KMS-11 (cell line): ENCODE measurements at regions not wholly inside any gene's neighbourhood (a gene's known extent, or its start where the extent isn't known, plus 50 kb on each side); places are given as distances from the start of the nearest gene placed in this dataset.

Experiments used
- H2AFZ ChIP-seq: fragments of 200-600 bp; sonication (generic); 2 replicates; pipeline ENCODE4 v1.6.1; 2016; ENCODE audit warnings: antibody characterized with exemption, mixed run types, low read depth
- H3K27ac ChIP-seq: fragments of 200-600 bp; sonication (generic); 2 replicates; pipeline ENCODE4 v1.6.1; 2016; ENCODE audit warnings: mild to moderate bottlenecking, mixed run types
- H3K27me3 ChIP-seq: fragments of 200-600 bp; sonication (generic); 2 replicates; pipeline ENCODE4 v1.6.1; 2017; ENCODE audit warnings: mild to moderate bottlenecking, low read depth, mixed run types, moderate library complexity; ENCODE audit not compliant: insufficient read depth
- H3K36me3 ChIP-seq: fragments of 200-600 bp; sonication (generic); 2 replicates; pipeline ENCODE4 v1.6.1; 2017; ENCODE audit warnings: mild to moderate bottlenecking, mixed run types; ENCODE audit not compliant: insufficient read depth
- H3K4me1 ChIP-seq: fragments of 200-600 bp; sonication (generic); 2 replicates; pipeline ENCODE4 v1.6.1; 2016; ENCODE audit warnings: mild to moderate bottlenecking, low read depth, mixed run types; ENCODE audit not compliant: poor library complexity, severe bottlenecking
- H3K4me2 ChIP-seq: fragments of 200-600 bp; sonication (generic); 2 replicates; pipeline ENCODE4 v1.7.0; 2016; ENCODE audit warnings: mild to moderate bottlenecking, mixed run types
- H3K4me3 ChIP-seq: fragments of 200-600 bp; sonication (generic); IDR thresholded peaks from 2 replicates; pipeline ENCODE4 v1.6.1; 2017; ENCODE audit warnings: low read depth, low read length, mixed read lengths; ENCODE audit not compliant: insufficient read depth
- H3K79me2 ChIP-seq: fragments of 200-600 bp; sonication (generic); 2 replicates; pipeline ENCODE4 v1.6.1; 2016; ENCODE audit warnings: low read depth, mixed run types; ENCODE audit not compliant: insufficient read depth
- H3K9ac ChIP-seq: fragments of 200-600 bp; sonication (generic); 2 replicates; pipeline ENCODE4 v1.6.1; 2016; ENCODE audit warnings: mild to moderate bottlenecking, mixed run types
- H4K20me1 ChIP-seq: fragments of 200-600 bp; sonication (generic); 2 replicates; pipeline ENCODE4 v1.6.1; 2016; ENCODE audit warnings: mild to moderate bottlenecking, mixed run types; ENCODE audit not compliant: insufficient read depth
- TF ChIP-seq, protein P1 (sequence below): fragments of 200-600 bp; sonication (generic); conservative IDR thresholded peaks from 2 replicates; pipeline ENCODE4 v1.6.1; 2017; ENCODE audit warnings: low read depth, mild to moderate bottlenecking, antibody characterized with exemption, low read length, moderate library complexity, mixed read lengths

DNA sequence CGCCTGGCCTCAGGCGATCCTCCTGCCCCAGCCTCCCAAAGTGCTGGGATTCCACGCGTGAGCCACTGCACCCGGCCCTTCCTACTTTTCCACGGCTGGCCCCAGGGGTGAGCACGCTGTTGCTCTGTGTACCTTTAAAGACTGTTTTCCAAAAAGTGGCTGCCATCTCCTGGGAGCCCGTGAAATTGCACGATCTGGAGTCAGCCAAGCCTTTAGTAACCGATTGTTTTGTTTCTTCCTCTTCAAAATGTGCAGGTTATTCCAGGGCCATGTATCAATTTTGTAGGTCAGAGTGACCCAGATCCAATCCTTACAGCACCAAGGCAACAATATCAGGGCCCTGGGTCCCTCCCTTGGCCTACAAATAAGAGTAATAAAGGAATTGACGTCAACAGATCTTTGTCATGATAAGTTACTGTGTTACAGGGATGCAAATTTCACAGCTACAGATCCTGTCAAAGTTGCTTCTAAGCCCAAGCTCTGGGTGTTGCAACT is 135.6 kb upstream of the ZNF236 start:
- Histone ChIP-seq H3K36me3 (no peaks in the 10 kb centered on the region), H3K4me1 (no peaks in the 10 kb centered on the region), H3K4me3 (no peak overlapping the region), H3K79me2 (no peaks in the 10 kb centered on the region), H2AFZ (no peak overlapping the region), H3K9ac (no peak overlapping the region), H3K4me2 (no peak overlapping the region), H3K27me3 (no peaks in the 10 kb centered on the region), H3K27ac (no peak overlapping the region), H4K20me1 (no peaks in the 10 kb centered on the region)
- TF ChIP-seq, protein P1, sequence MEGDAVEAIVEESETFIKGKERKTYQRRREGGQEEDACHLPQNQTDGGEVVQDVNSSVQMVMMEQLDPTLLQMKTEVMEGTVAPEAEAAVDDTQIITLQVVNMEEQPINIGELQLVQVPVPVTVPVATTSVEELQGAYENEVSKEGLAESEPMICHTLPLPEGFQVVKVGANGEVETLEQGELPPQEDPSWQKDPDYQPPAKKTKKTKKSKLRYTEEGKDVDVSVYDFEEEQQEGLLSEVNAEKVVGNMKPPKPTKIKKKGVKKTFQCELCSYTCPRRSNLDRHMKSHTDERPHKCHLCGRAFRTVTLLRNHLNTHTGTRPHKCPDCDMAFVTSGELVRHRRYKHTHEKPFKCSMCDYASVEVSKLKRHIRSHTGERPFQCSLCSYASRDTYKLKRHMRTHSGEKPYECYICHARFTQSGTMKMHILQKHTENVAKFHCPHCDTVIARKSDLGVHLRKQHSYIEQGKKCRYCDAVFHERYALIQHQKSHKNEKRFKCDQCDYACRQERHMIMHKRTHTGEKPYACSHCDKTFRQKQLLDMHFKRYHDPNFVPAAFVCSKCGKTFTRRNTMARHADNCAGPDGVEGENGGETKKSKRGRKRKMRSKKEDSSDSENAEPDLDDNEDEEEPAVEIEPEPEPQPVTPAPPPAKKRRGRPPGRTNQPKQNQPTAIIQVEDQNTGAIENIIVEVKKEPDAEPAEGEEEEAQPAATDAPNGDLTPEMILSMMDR = peak; percentile 63

DNA sequence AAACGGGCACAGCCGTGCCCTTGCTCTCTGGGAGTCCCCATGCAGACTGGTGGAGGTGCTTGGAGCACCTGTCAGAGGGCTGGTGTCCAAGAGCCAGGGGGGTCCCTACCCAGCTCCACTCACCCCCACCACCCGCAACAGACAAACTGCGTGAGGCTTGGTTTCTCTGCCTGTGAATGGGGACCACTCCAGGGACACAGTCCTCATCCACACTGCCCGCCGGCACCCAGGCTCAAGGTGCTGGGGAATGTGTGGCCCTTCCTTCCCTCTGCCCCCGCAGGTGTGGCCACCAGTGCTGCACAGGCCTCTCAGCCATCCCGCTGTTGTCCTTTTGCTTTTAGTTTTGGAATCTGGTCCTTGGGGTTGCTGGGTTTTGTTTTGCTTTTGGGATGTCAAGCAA is 136.5 kb upstream of the ZNF236 start:
- no peaks in the 10 kb centered on the region for H3K27me3 ChIP-seq
- no peaks in the 10 kb centered on the region for H3K79me2 ChIP-seq
- H3K27ac ChIP-seq = no peak overlapping the region
- no peaks in the 10 kb centered on the region for H4K20me1 ChIP-seq
- TF ChIP-seq, protein P1 = no peak
- H3K9ac ChIP-seq = no peak overlapping the region
- H3K4me3 ChIP-seq = no peak overlapping the region
- H3K4me2 ChIP-seq = no peak overlapping the region
- H3K4me1 ChIP-seq = no peaks in the 10 kb centered on the region
- no peak overlapping the region for H2AFZ ChIP-seq
- H3K36me3 ChIP-seq = no peaks in the 10 kb centered on the region

DNA sequence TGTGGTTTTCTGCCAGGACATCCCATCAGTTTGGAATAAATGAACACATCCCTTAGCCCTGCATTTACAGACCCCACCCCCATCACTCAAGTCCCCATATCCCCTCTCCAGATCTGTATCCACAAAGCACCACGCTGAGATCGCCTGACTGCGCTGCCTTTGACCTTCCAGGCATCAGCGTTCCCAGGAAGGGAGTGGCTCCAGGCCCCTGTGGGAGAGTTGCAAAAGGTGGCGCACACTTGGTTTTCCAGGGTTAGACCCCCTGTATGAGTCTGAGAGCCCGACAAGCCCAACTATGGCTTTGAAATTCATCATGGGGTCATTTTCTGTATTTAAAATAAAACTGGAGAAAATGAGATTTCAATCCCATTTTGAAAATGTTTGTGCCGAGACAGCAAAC is 137.0 kb upstream of the ZNF236 start:
- Histone ChIP-seq H3K27ac (no peak overlapping the region), H3K36me3 (no peaks in the 10 kb centered on the region), H3K79me2 (no peaks in the 10 kb centered on the region), H3K4me3 (no peak overlapping the region), H2AFZ (no peak overlapping the region), H3K4me2 (no peak overlapping the region), H3K9ac (no peak overlapping the region), H4K20me1 (no peaks in the 10 kb centered on the region), H3K4me1 (no peaks in the 10 kb centered on the region), H3K27me3 (no peaks in the 10 kb centered on the region)
- TF ChIP-seq, protein P1 = no peak

DNA sequence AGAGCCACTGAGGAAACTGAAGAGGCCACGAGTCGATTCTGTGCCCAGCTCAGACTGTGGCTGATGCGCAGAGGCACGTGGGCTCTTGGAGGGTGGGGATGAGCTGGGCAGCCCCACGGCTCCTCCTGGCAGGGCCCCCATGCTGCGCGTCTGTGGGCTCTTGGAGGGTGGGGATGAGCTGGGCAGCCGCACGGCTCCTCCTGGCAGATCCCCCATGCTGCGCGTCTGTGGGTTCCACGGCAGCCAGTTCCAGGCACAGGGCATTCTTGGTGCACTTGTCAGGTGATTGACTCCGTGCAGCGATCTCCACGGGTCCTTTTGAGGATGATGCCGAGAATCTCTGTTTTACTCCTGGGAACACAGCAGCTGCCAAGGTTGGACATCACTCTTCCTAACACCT is 138.1 kb upstream of the ZNF236 start:
- Histone ChIP-seq H3K36me3 (no peaks in the 10 kb centered on the region), H3K9ac (no peak overlapping the region), H2AFZ (no peak overlapping the region), H3K27ac (no peak overlapping the region), H3K79me2 (no peaks in the 10 kb centered on the region), H3K4me3 (no peak overlapping the region), H3K4me1 (no peaks in the 10 kb centered on the region), H4K20me1 (no peaks in the 10 kb centered on the region), H3K4me2 (no peak overlapping the region), H3K27me3 (no peaks in the 10 kb centered on the region)
- TF ChIP-seq, protein P1 = no peak
